ENCODE measurements at regions not wholly inside any gene's neighbourhood (a gene's known extent, or its start where the extent isn't known, plus 50 kb on each side); places are given as distances from the start of the nearest gene placed in this dataset.
"Not testable (repeated sequence)": the region's sequence is repeated elsewhere in the genome, so short reads cannot be mapped to it uniquely, and the experiment has no call there.

DNA sequence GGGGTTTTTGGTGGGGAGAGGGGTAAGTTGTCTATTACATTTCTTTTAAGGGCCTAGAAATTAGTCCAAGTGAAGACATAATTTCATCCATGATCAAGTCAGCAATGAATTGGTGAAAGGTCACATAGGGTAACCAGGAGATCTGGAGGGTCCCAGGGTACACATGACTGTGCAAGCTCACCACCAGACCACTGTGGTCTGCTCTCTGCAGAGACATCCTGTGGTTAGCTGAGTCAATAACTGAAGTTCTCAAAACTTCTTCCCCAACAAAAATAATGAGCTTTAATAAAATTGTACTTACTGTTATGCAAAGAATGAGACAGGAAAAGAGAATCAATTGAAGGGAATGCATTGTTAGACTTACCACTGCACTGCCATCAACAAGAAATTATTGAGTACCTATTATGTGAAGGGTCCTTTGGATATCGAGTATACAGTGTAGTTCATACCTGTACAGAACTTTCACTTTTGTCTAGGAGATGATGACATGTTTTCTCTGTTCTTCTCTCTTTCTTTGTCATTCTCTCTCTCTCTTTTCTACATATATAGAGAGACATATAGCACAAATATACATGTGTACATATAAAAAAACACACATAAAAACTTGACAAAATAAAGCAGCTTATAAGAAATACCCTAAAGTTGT lies 209.8 kb downstream of the GJA1 start:
- DNase-seq, result no peak

DNA sequence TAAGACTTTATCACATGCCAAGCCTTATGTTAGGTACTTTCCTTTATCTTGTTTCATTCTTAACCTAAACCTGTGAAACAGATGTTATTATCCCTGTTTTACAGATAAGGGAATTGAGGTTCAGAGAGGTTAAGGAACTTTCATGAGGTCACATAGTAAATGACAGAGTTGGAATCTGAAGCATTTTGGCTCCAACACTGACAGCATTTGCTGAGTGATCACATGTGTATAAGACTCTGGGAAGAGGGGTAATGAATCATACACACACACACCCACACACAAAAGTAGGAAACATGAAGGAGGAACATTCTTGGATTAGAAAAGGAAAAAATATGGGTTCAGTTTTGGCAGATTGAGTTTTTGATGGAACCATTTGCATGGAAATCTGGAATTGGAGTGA lies 212.5 kb downstream of the GJA1 start:
- DNase-seq, result no peak

DNA sequence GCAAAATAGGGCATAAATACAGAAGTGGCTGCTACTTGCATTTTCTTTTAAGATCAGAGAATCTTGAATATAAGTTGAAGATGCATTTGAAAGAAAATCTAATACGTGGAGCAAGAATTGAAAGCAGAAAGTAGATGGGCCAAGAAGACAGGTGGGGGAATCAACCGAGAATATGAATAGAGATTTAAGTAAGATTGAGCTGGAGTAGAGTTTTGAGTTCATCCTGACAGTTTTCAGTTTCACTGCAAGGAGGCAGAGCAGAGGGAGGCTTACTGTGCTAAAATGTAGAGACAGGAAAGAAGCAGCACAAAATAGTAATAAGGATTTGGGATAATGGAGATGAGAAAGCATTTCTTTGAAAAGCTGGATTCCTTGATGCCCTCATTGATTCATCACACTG lies 214.5 kb downstream of the GJA1 start:
- no peak for DNase-seq

DNA sequence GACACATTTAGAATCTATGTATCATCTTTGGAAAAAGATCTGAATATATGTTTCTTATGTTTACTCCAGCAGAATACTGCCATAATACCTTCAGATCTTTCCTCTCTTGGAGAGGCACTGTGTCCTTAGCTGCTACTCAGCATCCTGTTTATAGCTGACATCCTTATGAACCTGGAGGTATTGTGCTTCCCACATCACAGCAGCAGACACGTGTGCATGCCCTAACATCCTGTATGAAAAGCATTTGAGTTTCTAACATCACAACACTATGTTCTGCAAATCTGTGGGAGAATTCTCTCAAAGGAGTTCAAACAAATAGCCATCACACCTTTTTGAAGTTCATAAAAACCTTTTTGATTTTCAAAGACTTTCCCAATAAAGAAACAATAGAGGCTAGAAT lies 216.0 kb downstream of the GJA1 start:
- no peak for DNase-seq

DNA sequence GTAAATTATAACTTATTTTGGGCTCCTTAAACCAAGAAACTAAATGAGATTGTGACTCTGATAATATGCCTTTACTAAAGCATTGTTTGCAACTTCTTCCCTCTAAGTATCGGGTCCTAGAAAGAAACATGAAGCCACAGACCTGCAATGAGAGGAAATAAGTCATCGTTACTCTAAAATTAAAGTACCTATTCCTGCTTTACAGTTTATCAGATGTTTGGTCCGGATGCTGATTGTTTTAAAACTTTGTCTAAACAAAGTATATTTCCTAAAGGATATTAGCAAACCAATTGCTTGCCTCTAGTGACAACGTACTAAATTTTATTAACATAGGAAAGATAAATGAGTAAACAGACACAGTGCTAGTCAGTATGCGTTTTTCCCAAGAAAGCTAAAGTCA lies 216.8 kb downstream of the GJA1 start:
- no peak for DNase-seq

DNA sequence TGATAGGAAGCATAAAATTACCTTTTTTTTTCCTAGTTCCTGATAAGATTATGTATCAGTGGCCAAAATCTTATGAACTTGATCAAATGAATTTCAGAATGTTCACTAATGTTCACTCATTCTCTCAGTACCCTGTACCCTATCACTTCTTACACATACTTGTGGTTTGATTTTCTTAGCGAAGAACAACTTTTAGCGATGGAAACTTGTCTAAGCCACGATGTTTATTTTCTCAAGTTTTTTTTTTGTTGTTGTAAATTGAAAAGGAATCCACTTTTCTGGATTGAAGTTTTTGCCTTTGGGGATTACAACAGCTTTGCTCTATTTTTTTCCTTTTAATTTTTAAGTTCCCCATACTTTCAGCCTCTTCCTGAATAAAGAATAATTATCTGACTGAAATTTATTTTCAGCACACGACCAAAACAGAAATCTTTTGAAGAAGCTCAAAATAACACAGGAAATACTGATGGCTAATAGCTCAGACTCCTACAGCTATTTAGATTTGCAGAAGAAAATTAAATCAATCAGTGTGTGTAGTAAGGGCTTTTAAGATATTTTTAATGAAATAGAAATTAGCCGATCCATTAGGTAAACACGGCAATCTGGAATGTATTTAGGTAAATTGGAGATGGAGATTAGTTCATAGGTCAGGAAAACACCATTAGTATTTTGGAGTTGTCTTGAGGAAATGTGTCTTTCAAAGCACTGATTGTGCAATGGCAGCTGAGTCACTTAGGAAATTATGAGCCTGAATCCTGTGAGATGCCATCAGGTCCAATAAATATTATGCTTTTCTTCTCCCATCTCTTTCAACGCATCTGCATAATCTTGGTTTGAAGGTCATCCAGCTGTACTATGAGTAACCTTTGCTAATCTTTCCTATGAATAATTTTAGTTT lies 217.5 kb downstream of the GJA1 start:
- no peak for DNase-seq

DNA sequence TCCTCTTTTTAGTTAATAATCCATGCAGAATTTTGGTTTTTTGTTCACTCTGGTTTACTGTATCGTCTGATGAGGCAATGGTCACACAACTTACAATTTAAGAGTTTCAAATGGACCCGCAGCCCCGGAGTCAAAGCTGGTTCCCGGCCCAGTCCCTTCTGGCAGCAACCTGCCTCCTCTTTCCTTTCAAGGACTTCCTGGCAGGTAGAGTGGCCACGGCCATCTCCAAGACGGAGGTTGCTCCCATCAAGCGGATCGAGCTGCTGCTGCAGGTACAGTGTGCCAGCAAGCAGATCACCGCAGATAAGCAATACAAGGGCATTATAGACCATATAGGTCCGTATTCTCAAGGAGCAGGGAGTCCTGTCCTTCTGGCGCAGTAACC lies 218.2 kb downstream of the GJA1 start:
- DNase-seq, result no peak

DNA sequence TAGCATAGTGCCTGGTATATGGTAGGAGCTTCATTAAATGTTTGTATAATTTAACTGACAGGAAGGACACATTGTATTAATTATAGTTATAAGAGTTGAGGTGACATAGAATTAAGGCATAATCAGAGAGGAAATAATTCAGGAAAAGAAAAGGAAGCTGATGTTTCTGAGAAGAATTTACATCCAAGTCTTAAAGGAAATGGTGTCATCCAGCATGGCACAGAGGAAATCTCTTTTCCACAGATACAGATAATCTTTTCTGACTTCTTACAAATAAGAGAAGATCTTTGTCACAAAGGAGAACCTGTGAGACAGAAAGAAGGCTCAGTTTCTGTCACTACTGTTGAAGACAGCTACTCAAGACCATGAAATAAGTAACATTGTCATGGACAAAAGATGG lies 222.5 kb downstream of the GJA1 start:
- no peak for DNase-seq

DNA sequence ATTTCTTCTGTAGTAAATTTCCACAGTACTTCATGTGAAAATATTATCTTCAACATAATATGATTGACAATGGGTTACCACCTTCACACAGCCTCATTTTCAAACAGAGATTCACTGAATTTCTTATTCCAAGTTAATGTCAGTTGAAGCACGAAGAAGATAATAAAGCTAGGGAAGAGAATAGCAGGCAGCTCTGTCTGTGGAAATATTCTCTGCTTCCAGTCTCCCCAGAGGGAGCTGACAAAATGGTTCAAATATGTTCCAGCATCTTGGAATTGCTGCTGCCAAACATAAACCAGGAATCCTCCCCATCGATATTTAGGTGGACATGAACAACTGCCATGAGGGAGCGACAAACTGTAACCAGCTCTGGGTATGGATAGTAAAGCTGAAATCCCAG lies 224.8 kb downstream of the GJA1 start:
- no peak for DNase-seq

DNA sequence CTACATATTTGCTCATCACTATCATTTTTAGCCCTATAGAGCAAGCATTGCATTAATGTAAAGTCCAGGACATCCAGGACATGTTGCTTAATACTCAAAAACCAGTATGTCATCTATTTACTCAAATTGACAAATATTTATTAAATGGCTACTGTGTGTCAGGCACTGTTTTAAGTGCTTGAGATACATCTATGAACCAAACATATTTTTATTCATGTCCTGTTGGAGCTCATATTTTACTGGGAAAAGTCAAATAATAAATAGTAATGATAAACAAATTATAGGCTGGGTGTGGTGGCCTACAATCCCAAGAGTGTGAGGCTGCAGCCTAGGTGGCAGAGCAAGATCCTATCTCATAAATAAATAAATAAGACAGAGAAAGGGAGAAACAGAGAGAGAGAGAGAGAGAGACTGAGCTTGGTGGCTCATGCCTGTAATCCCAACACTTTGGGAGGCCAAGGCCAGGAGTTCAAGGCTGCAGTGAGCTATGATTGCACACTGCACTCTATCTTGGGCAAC lies 227.9 kb downstream of the GJA1 start:
- DNase-seq, result no peak

DNA sequence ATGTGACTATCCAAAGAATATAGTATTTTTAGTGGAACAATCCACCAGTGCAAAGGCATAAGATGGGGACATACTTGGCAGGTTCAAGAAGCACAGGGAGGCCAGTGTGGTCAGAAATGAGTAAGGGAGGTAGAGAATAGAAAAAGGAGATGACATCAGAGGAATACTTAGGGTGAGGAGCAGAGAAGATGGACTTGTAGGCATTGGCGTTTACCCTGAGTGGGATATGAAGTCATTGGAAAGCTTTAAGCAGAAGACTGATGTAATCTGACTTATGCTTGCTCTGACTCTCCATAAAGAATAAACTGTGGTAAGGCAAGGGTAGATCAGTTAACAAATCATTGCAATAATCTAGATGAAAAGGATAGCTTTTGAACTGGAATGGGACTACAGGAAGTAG lies 228.7 kb downstream of the GJA1 start:
- no peak for DNase-seq

DNA sequence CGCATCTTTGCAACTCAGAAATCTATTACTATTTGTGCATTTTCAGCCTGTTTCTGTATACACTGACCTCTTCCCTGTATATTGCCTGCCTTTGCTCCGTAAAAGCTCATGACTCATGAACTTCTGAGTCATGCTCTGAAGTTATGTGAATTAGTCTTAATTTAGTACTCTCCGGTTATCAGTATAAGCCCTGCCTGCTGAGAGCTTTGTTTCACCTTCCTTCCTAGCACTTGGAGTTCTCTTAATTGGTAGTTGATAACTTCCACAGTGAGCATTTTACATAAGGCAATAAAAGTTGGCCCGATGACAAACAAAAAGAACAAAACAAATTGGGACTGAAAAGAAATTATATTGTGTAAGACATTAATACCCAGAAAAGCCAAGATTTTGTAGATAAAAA lies 231.4 kb downstream of the GJA1 start:
- no peak for DNase-seq

DNA sequence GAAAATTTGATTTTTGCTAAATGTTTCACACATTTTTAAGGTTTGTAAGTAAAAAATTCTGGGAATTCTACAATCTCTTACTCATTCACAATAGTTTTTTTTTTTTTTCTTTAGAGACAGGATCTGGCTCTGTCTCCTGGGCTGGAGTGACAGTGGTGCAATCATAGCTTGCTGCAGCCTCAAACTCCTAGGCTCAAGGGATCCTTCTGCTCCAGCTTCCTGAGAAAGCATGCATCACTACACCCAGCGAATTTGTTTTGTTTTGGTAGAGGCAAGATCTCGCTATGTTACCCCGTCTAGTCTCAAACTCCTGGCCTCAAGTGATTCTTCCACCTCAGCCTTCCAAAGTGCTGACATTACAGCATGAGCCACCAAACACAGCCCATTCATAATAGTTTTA lies 232.8 kb downstream of the GJA1 start:
- no peak for DNase-seq

DNA sequence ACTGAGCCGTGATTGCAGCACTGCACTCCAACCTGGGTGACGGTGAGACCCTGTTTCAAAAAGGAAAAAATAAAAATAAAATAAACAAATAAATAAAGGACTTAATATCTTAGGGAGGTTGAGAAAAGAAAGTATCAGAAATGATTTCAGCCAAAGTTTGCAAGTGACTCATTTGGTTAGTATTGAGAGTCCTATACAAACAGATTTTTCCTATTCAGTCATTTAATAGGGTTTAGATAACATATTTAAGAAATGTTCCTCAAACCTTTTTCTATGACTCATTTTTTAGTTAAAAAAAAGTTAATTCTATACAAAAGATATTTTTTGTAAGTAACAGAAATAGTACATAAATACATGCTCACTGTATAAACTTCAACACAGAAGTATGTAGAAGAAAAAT lies 235.1 kb downstream of the GJA1 start:
- DNase-seq, result no peak

DNA sequence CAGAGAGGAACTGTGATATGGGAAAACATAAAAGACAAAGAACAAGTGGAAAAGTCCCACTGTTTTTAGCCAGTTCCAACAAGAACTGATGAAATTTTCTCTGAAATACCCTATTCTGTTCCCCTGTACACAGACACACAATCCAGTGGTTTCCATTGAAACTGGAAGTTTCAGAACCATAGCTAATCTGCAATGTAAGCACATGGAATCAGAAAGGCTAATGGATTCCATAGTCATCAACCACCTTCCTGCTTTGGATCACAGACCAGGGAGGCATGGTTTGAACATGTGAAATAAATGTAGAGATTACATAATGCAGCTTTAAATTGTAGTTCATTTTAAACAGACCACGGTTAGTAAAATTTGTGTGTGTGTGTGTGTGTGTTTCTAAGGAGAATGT lies 242.1 kb downstream of the GJA1 start:
- DNase-seq, result no peak

DNA sequence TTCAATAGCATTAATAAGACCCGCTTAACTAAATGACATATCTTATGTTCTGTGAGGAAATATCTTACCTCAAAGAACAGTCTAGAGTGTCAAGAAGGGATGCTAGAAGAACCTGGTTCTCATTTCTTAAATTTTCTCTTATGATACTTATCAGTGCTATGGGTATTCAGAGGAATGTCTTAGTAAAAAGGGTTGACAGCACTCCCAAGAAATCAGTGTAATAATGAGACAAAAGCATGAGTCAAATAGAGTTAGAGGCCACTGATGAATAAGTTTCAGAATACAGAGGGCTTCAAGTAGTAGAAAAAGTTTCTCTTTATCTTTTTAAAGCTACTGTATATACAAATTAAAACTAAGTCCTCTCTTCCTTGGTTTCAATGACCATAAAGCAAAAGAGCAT lies 242.8 kb downstream of the GJA1 start:
- no peak for DNase-seq

DNA sequence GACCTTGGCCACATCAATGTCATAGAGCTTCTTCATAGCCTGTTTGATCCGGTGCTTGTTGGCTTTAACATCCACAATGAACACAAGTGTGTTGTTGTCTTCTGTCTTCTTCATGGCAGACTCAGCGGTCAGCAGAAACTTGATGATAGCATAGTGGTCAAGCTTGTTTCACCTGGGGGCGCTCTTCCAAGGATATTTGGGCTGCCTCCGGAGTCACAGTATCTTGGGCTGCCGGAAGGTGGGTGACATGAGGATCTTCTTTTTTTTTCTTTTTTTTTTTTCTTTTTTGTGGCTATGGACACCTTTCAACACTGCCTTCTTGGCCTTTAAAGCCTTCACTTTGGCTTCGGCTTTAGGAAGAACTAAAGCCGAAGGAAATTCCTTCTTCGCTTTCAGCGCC lies 244.6 kb downstream of the GJA1 start:
- DNase-seq, result no peak

DNA sequence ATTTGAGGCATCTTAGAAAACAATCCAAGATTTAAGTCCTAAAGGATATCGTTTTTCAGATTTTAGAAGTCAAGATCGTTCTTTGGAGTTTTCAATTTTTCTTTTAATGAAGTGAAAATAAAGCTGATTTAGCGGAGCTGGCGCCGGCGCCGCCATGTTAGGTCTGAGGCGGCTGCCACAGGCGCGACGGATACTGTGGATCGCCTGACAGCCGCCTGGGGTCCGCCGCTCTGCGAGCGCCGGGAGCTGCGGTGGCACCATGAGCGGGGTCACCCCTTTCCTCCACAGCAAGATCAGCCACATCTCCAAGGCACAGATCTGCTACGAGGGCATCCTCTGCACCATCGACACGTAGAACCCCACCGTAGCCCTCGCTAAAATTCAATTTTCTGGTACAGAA lies 247.2 kb downstream of the GJA1 start:
- no peak for DNase-seq

DNA sequence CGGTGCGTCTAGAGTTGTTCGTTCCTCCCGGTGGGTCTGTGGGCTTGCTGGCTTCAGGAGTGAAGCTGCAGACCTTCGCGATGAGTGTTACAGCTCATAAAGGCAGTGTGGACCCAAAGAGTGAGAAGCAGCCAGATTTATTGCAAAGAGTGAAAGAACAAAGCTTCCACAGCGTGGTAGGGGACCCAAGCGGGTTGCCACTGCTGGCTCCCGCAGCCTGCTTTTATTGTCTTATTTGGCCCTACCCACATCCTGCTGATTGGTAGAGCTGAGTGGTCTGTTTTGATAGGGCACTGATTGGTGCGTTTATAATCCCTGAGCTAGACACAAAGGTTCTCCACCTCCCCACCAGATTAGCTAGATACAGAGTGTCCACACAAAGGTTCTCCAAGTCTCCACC lies 250.4 kb downstream of the GJA1 start:
- not testable (repeated sequence) for DNase-seq

DNA sequence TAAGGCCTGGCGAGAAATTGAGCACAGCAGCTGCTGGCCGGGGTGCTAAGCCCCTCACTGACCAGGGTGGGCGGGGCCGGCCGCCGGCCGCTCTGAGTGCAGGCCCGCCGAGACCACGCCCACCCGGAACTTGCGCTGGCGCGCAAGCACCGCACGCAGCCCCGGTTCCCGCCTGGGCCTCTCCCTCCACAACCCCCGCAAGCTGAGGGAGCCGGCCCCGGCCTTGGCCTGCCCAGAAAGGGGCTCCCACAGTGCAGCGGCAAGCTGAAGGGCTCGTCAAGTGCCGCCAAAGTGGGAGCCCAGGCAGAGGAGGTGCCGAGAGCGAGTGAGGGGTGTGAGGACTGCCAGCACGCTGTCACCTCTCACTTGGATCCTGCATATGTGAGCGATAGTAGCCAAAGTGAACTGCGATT lies 251.2 kb downstream of the GJA1 start:
- no peak for DNase-seq

DNA sequence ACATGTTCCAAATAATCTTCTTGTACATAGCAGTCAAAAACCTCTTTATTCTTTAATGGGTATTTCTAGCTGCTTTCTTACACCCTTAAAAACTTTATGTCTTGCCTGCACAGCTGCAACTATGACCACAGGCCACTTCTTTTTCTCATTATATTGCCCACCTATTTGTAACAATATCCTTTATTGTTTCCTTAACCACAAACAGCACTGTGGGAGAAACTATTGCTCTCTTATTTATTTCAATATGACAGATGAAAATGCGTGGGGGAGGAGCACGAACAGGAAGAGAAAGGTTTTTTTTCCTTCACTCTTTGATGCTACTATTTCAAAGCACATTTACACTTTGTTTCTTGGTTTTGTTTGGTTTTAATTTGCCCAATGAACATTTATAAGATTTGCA lies 253.5 kb downstream of the GJA1 start:
- DNase-seq, result no peak

DNA sequence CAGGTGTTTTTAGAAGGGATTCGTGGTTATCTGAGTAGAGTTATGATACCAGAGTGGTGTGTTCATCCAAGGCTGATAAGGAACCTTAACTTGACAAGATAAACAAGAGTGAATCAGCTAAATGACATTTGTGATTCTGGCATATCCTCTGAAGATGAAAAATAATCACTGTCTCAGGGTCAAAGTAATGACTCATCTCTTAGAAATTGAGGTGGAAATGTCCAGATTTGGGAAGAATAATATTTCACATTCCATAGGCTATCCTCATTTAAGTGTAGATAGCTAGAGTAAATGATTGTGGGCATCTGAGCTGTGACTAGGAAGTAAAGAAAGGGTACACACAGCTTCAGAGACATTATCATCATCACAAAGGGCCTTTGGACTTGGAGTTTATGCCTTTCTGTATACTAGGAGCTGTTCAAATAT lies 255.7 kb downstream of the GJA1 start:
- no peak for DNase-seq

DNA sequence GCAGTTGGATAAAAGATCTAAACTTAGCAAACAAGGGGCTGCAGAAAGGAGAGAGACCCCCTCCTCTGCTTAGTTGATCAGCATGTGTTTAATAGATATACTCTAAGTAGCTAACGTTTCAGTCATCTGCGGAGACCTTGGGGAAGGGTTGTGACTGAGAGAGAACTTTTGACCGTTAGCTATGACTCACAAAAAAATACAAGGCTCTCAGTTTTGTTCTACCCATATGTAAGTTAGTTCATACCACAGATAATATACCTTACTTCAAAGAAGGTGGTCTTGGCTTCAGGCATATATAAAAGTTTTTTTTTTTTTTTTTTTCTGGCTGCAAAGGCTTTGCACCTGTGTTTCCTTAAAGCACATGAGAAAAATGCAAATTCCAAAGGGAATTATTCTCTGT lies 258.9 kb downstream of the GJA1 start:
- no peak for DNase-seq

DNA sequence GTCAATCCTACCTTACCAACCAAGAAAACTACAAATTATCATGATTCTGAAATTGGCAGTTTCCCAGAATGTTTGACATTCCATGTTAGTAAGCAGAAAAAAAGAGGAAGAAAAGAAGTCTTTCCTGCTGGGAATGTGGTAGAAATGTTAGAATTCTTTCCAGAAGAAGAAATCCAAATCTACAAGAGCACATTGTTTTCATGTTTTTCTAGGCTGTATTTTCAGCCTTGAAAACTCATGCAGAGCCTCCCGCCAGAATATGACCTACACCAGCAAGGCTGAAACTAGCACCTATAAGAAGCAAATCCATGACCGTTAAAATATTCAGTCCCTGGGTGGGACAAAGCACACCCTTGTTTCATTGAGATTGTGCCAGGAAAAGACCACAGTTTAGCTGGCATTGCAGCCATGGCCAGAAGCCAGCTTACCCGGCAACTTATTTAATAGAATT lies 259.4 kb downstream of the GJA1 start:
- peak; percentile 49 for DNase-seq

Measured in tongue (tissue), 1 donor.